NCI-H345 (cell line): ENCODE measurements at regions not wholly inside any gene's neighbourhood (a gene's known extent, or its start where the extent isn't known, plus 50 kb on each side); places are given as distances from the start of the nearest gene placed in this dataset.

Experiments
- DNase-seq: peaks from one replicate; lab custom pipeline; 2025; lab: John Stamatoyannopoulos, UW

DNA sequence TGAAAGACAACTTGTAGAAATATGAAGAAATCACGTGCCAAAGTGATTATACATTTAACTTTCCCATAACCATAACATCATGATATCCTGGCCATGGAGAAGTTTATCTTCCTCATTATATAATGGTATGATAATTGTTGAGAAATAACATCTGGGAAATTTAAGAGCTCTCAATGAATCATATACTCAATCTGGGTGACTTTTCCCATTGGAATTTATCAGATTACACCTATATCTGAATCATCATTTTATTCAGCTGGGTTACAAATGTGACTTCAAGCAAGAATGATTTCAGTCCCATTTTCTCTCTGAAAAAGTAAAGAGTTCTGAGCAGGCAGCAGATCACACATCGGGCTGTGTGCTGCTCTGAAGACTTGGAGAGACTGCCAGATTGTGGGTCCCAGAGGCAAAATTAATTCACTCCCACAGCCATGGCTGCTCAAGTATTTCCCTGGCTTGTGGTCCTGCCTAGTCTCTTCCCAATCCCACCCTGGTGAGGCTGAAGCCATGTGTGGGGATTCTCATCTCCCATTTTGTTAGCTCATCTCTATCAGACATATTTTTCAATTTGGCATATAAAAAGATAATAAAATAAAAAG is 278.0 kb downstream of the MRPL39 start:
- no peak for DNase-seq

DNA sequence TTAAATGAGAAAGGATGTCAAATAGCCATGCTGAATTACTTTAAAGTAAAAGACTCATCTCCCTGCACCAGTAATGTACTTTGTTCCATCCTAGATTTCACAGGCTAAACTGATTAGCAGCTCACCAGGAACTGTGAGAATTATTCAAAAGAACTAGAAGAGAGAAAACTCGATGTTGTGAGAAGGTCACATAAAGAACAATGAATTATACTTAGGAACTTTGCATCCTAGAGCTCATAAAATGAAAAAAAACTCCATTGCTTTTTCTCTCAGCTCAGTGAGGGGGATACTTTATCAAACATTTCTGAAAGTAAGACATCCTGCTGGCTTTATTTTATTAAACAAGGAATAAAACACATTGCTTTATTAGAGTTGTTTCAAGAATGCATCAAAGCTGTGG is 278.5 kb downstream of the MRPL39 start:
- no peak for DNase-seq

DNA sequence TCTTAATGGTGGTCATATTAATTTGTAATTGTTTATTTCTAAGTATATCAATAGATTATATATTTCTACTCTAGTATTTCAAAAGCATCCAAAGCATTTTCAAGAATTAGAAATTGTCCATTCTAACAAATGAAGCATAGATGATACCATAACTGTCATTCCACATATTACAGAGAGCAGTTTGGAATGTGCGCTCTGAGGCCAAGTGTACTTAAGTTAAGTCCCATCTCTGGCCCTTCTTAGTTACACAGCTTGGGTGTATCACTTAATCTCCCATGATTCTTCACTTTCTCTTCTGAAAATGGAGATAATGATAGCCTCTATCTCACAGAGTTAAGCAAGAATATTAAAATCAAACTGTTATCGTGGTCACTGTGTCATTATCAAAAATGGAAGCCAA is 281.1 kb downstream of the MRPL39 start:
- no peak for DNase-seq

DNA sequence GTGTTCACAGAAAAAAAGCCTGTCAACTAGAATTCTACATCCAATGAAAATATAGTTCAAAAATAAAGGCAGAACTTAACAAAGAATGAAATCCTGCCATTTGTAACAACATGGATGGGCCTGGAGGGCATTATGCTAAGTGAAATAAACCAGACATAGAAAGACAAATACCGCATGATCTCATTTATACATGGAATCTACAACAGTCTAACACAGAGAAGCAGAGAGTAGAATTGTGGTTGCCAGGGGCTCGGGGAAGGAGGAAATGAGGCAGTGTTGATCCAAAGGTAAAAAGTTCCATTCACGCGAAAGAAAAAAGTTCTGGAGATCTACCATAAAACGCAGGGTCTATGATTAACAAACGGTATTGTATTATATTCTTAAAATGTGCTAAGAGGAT is 282.6 kb downstream of the MRPL39 start:
- no peak for DNase-seq

DNA sequence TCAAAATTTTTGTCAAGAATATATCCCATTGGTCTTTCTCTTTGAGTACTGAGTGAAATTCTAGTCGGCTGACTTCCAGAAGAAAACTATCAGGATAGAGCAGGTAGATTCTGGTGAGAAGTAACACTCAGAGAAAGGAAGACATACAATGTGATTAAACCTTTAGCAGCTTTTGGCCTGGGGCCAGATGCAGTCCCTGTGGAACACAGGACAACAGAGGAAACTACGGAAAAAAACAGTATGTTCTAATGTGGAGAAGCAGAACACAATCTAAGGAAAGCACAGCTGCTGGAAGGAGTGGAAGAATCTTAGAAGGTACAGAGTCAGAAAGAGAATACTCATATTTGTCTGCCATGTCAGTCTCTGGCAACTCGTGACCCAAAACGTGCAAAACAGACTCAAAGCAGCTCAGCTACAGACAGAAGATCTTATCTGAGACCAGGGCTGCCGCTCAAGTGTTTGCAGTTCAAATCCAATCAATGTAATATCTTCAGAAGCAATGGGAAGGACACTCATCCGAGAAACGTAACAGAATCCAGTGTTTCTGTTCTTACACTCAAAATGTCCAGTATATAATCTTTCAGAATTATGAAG is 283.8 kb downstream of the MRPL39 start:
- DNase-seq: no peak

DNA sequence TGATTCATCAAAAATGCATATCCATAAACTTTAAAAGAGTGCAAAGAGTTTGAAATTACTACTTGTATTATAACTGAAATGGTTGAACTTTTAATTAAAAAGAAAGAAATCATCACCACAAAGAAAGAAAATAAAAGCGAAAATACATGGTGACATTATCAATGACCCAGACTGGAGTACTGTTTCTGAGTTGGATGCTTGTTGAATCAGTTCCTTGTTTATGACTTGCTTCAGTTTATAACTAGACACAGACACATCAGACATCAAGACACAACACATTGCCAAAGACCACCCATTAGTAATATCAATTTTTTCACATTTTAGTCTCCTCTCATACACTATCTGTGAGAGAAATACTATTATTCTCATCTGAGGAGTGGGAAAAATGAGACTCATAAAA is 293.0 kb downstream of the MRPL39 start:
- no peak for DNase-seq

DNA sequence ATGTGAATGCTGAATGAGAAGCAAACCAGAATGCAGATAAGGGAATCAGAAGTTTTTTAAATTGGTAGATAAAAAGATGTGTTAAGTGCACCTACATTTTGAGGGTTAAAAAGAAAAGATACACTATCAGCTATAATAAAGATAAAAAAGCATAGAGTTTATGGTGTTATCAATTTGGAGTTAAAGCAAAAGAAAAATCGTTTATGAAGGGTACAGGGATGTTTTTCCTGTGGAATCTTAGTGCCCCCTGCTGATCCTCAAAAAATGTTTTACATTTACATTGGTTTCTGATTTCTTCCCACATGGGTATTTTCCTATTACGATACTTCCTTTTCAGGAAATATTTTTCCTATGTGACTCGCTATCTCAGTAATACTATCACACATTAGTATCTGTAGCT is 293.5 kb downstream of the MRPL39 start:
- DNase-seq: no peak

DNA sequence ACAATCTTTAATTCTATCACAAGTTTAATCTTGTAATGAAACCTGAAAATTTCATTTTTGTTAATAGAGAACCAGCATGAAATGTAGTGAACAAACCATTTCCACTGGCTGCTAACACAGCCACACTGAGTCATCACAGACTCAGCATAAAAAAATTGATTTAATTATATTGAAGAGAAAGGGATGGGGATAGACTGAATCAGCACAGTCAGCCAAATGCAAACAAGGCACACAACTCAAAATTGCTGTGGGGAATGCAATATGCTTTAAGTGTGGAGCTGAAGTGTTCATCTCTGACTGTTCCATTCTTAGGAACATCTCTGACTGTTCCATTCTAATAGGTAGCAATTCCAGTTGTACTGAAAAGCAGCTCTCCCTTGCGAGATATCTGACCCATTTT is 299.8 kb downstream of the MRPL39 start:
- no peak for DNase-seq

DNA sequence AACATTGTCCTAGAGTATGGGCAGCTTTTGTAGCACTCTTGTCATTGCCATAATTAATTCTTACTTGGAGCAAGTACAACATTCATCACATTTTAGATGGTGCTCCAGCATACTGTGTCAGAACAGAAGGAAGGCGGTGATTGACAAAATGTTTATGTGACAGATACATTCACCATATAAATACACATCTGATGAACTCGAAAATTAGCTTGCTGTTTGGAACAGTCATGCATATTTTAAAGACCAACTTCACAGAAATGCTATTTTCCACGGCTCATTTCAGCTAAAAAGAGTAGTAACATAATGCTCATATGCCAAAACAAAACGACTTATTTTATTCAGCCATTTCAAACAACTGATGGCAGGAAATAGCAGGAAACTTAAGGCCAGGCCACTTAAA is 302.7 kb downstream of the MRPL39 start:
- DNase-seq: no peak

DNA sequence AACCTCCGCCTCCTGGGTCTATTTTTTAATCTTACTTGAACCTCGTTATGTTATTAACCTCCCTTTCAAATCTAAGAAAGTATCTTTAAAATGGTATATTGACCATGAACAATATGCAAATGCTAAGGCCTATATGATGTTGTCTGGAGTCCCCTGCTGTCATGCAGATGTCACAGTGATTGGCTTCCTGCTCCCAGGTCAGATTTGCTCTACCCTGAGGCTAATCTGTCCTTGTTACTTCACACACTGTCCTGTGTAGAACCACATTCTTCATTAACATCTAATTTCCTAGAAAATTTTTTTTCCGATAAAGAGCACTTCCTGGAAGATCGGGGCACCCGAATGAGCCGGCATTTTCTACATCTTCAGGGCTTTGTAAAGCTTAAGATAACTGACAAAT is 306.6 kb downstream of the MRPL39 start:
- no peak for DNase-seq

DNA sequence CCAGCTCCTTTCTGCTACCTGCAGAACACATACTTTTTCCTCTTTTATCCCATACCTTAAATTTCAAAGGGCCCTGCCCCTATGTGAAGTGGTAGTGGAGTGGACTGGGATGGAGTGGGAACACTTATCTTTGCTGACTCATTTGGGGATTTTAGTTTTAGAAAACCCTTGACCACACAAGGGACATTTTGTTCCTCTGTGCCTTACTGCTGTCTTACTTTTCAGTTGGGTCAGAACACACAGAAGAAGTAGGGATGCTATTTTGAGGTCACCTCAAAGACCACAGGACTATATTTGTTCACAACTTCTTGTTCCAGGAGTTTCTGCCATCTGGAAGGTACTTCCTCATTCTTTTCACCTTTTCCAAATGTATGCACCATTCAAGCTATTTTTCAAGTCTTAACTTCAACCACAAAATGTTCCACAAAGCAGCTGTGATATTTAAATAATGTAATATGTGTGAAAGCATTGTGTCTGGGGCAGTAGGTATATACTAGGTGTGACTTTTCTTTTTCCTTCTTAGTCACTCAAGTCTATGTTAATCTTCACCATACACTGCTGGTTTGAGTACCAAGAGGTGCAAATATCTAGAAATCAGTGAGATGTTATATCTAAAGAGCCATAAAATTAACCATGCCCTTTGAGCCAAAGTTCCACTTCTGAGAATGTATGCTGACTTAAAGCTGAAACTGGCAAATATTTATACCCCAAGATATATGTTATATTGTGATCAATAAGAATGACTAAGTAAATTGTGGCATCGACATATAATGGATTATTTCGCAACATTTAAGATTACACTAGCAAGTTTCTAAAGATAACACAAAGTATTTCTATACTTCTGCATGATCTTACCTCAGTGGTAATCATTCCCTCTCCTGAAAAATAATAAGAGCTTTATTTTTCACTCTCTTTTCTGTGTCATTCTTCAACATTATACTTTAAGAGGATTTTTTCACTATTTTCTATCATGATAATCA is 308.5 kb downstream of the MRPL39 start:
- no peak for DNase-seq

DNA sequence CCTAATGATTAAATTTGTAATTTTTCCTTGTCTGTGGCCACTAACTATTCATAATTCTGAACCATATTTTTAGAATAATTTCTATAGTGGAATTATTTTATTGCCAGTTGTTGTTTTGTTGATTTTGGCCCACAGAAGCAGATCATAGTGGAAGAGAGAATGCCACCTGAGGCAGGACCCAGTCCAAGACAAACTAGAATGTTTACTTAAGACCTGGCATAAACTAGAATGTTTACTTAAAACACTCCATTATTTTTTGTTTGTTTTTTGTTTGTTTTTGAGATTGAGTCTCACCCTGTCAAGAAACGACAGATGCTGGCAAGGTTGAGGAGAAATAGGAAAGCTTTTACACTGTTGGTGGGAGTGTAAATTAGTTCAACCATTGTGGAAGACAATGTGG is 310.2 kb downstream of the MRPL39 start:
- DNase-seq: peak; percentile 56

DNA sequence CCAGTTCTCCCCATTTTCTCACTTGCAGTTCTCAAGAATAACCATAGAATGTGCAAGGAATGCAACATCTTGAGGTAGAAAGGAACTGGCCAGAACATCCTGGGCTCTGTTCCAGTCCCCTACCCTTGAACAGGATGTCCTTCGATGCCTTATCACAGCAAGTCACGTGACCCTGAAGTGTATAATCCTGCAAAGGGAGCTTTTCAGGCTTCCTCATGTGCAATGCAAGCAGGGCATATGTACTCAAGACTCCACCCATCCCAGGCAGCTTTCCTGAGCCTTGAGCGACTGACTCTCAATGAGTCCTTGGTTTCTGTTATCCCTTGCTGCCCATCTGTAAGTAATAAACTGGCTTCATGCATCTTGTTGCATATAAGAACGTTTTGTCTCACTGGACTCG is 311.0 kb downstream of the MRPL39 start:
- DNase-seq: no peak

DNA sequence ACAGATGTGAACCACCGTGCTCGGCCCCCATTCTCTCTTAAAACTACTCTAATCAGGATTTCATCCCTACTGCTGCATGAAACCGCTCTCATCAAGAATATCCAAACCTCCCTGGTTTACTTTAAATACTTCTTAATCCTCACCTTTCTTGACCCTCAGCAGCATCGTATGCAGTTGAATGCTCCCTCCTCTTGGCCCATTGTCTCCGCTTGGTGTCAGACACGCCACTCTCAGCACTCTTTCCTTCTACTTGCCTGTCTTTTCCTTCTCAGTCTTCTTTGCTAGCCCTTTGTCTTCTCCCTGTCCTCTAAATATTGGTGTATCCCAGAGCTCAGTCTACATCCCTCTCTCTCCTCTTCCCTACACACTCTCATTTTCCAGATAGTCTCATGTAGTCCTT is 314.9 kb downstream of the MRPL39 start:
- no peak for DNase-seq

DNA sequence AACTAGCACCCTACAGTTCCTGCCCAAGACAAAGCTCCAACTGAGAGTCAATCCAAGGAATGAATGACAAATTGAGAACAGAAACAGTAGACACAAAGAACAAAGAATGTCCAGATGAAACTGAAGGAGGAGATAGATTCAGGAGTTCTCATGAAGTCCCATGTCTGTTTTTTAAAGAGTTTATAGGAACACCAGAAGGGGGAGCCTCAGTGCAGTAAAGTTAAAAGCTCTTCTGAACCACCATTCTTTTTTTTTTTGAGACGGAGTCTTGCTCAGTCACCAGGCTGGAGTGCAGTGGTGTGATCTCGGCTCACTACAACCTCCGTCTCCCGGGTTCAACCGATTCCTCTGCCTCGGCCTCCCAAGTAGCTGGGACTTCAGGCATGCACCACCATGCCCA is 323.6 kb downstream of the MRPL39 start:
- no peak for DNase-seq

DNA sequence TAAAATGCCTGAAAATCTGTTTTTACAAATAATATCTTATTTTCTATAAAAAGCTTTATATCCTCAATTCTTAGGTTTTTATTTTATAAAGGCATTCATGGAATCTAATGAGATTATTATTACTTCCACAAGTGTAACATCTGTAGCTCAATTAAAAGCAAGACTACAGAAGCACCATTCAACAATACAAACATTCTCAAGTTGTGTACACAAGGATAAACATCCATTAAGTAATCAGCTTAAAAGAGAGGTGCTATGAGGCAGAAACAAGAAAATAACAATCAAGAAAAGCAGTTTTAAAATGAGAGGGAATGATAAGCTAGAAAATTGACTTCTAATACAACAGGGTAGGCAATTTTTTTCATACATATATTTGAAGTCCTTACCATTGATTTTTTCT is 326.1 kb downstream of the MRPL39 start:
- DNase-seq: no peak

DNA sequence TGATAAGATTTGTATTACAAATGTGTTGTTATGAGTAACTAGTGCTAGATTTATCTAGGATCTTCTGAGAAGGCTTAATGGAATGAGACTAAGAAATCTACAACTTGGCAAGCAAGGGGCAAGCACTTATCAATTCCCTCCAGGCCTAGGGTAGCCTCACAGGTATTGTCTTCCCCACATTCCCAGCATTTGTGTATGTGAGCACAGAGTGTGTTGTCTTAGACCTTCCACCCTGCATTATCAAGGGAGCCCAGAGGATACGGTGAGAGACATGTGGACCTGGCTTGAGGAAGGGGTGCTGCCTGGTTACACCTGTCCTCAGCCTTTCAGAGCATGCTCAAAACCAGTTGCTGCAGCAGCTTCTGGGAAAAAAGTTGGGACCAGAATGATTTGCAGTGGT is 327.2 kb downstream of the MRPL39 start:
- no peak for DNase-seq

DNA sequence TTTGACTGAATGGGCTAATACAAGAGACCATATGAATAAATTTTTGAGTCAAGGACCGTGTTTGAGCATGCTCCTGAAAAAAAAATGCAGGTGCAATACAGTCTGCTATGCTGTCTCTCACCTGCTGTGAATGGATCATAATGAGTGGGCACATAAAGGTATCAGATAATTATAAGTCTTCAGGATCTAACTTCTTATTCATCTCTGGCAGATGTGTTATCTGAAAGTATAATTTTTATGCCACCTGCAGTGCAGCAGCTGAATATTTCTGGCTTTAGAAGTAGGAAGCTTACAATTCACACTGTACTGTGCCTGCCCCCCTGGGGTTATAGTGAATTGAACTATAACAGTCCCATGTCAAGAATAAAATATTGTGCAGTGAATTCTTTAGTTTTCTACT is 333.3 kb downstream of the MRPL39 start:
- peak; percentile 28 for DNase-seq

DNA sequence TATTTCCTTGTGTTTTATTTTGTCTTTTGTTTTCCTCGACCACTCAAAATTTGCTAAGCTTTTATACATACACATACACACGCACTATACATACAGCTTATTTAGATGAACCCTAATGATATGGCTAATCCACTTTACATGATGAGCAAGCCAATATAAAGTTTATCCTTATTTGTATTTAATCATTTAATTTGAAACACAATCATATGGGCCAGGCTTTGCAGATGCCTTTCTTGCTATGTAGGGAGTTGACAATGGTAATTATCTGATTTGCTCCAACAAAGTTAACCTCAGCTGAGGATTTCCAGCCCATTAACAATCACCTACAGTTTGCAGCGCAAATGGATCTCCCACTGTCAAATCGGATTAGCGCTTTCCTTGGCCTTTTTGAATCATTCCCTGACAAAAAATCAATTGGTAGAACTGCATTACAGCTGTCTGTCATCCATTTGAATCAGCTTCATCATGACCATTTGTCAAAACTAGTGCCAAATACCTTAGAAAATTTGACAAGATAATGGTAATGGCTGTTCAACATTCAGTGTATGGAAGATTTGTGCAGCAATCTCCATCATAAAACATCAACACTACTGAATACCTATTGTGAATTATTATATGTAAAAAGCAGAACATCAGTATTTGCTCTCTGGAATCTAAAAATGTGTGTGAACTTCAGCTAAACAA is 352.6 kb downstream of the MRPL39 start:
- no peak for DNase-seq

DNA sequence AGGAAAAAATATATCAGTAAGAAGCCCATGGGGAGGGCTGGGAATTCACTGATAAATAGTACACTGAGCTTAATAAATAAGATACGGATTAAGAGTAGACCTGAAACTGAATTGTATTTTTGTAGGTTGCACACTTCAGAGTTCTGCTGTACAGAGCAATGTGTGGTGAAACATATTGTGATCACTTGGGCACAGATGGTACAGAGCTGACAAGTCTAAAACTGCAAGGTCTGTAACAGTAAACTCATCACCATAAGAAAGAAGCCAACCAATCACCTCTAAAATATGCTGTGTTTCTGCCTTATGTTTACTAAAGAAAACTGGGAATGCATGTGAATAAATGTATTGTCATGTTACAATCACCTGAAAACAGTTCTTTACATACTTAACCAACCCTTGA is 360.7 kb downstream of the MRPL39 start:
- no peak for DNase-seq

DNA sequence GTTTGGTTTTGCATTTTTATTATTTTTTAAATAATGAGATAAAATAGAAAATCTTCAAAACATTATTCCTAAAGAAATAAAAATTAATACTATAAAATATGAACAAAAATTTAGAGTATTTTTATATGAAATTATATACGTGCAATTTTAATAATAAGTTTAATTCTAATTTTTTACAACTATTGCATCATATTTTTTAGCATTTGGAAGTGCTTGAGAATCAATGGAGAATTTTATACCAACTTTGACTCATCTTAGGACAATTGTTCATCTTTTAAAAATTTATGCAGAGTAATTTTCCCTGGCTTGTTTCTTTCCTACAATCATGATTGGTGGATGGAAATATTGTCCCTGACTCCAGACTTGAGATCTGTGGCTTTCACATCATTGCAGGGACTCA is 362.5 kb downstream of the MRPL39 start:
- no peak for DNase-seq

DNA sequence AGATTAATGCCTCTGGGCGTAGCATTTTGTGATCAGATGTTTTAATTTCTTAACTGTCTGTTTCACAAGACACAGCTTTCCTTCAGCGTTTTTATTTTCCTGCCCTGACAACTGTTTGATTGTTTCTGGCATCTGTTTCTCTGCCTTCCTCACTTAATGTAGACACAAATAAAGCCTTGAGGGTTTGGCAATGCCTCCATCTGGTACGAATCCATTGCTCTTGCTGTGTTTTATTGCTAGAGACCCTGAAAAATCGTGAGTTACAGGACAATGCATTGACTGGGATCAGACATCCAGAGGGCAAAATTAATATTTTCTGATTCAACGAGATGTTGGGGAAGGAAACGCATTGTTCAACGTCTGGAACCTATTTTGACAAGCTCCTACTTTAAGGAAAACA is 363.5 kb downstream of the MRPL39 start:
- DNase-seq: no peak

DNA sequence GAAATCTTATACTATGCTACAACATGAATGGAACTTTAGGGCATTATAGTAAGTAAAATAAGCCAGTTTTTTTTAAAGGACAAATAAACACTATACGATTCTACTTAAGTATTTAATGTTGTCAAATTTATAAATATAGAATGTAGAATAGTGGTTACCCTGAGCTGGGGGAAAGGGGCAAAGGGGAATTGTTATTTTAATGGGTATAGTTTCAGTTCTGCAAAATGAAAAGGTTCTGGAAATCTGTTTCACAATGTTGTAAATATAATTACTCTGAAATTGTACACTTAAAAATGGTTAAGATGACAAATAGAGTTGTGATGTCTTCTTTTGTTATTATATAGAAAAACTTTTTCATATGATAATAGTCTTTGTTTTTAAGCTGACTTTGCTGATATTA is 366.3 kb downstream of the MRPL39 start:
- DNase-seq: no peak
